Naive thymus-derived CD4-positive, alpha-beta T cell (primary cell): ENCODE measurements at regions not wholly inside any gene's neighbourhood (a gene's known extent, or its start where the extent isn't known, plus 50 kb on each side); places are given as distances from the start of the nearest gene placed in this dataset.

Source experiments
- ATAC-seq: fragments of 150-1000 bp; cut with Tn5 transposase; 2 replicates; pipeline ENCODE4 v1.10.0; 2021; ENCODE audit warnings: mild to moderate bottlenecking, moderate library complexity
- CTCF ChIA-PET: fragments of 350-600 bp; sonication (Branson Sonifier 250); formaldehyde crosslinking; loops from one replicate; lab custom pipeline; 2021; ENCODE audit warnings: antibody characterized with exemption; lab: Charles Lee
- POLR2A ChIA-PET: fragments of 350-600 bp; sonication (Branson Sonifier 250); formaldehyde crosslinking; loops from one replicate; lab custom pipeline; 2021; ENCODE audit warnings: antibody characterized with exemption, inconsistent platforms; lab: Charles Lee
- DNase-seq, 9 donors: peaks; one replicate each; pipeline versions ENCODE4 v3.0.0 to v3.0.0-alpha.2; 2020 to 2022; ENCODE audit warnings: mixed read lengths in 1 of 9
- H3K27ac ChIP-seq: one replicate; pipeline ENCODE4 v1.7.0; 2013; ENCODE audit warnings: mild to moderate bottlenecking, low read depth, low read length, moderate library complexity
- H3K27me3 ChIP-seq, 2 donors: one replicate each; pipeline ENCODE4 v1.7.0; 2013; ENCODE audit warnings: low read length in 2 of 2, mild to moderate bottlenecking in 2 of 2, moderate library complexity in 2 of 2; ENCODE audit not compliant: control insufficient read depth in 2 of 2, insufficient read depth in 2 of 2
- H3K36me3 ChIP-seq, 3 experiments: 1 replicate in 2 of 3; 2 replicates in 1 of 3; pipeline ENCODE4 v1.7.0; 2013; ENCODE audit warnings: low read length in 3 of 3, mild to moderate bottlenecking in 3 of 3, moderate library complexity in 1 of 3; ENCODE audit not compliant: insufficient read depth in 3 of 3, control insufficient read depth in 2 of 3
- H3K4me1 ChIP-seq, 2 donors: one replicate each; pipeline ENCODE4 v1.7.0; 2013; ENCODE audit warnings: low read length in 2 of 2, mild to moderate bottlenecking in 2 of 2, moderate library complexity in 1 of 2; ENCODE audit not compliant: control insufficient read depth in 2 of 2, insufficient read depth in 2 of 2
- H3K4me3 ChIP-seq: 2 replicates; pipeline ENCODE4 v1.7.0; 2013; ENCODE audit warnings: mild to moderate bottlenecking, low read length
- H3K9me3 ChIP-seq, 3 experiments: 1 replicate in 2 of 3; 2 replicates in 1 of 3; pipeline ENCODE4 v1.7.0; 2013; ENCODE audit warnings: low read length in 3 of 3; ENCODE audit not compliant: control insufficient read depth in 2 of 3
- H3K27ac Mint-ChIP-seq, 9 donors: one replicate each; pipeline ENCODE4 v1.8.0; 2020 to 2022; ENCODE audit warnings: mixed read lengths in 9 of 9, mild to moderate bottlenecking in 8 of 9, moderate library complexity in 5 of 9, inconsistent platforms in 2 of 9
- H3K27me3 Mint-ChIP-seq, 5 donors: one replicate each; pipeline ENCODE4 v1.8.0; 2021 to 2022; ENCODE audit warnings: mixed read lengths in 5 of 5, mild to moderate bottlenecking in 1 of 5
- H3K36me3 Mint-ChIP-seq, 5 donors: one replicate each; pipeline ENCODE4 v1.8.0; 2020 to 2022; ENCODE audit warnings: mixed read lengths in 5 of 5, mild to moderate bottlenecking in 3 of 5, inconsistent platforms in 1 of 5
- H3K4me1 Mint-ChIP-seq, 7 donors: one replicate each; pipeline ENCODE4 v1.8.0; 2020 to 2022; ENCODE audit warnings: mixed read lengths in 7 of 7, mild to moderate bottlenecking in 3 of 7, inconsistent platforms in 1 of 7
- H3K4me3 Mint-ChIP-seq, 10 donors: one replicate each; pipeline ENCODE4 v1.8.0; 2020 to 2022; ENCODE audit warnings: mild to moderate bottlenecking in 10 of 10, mixed read lengths in 10 of 10, moderate library complexity in 6 of 10, inconsistent platforms in 2 of 10
- H3K9me3 Mint-ChIP-seq, 11 donors: one replicate each; pipeline ENCODE4 v1.8.0; 2020 to 2022; ENCODE audit warnings: mixed read lengths in 11 of 11, mild to moderate bottlenecking in 4 of 11, inconsistent platforms in 1 of 11, moderate library complexity in 1 of 11
- intact Hi-C, 2 donors: fragments of 100-400 bp; cut with micrococcal nuclease; formaldehyde crosslinking; loops; one replicate each; pipeline ENCODE4 v1.15.1; 2023

DNA sequence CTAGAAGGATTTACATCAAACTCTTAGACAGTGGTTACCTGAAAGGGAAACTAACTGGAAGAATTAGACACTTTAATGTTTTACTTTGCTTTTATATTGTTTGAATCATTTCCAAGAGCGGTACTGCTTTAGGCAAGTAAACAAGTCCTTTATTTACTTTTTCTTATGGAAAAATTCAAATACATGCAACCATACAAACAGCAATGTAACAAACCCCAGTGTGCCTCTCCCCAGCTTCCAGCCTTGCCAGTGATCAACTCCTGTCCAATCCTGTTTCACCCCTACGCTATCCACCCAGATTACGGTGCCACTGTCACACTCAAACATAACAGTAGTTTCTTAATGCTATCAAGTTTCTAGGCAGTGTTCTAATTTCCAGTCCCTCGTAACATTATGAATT lies 85.9 kb downstream of the C16orf95 start:
- peaks cover 0 to 3% (median 0%) of the 10 kb centered on the region in 11 donors for H3K9me3 Mint-ChIP-seq
- H3K27ac Mint-ChIP-seq = no peak overlapping the region
- ChIA-PET CTCF (interaction anchor here (0.6 kb wide), 1 partner anchor 53 kb away, joined by 3 read pairs; no protein-coding TSS in a partner anchor), POLR2A (no interaction called here)
- Histone ChIP-seq H3K36me3 (no peaks in the 10 kb centered on the region), H3K27ac (no peak overlapping the region), H3K4me1 (peaks cover 0 to 3% of the 10 kb centered on the region in 2 donors), H3K4me3 (no peak overlapping the region), H3K9me3 (no peaks in the 10 kb centered on the region), H3K27me3 (no peaks in the 10 kb centered on the region)
- H3K4me1 Mint-ChIP-seq = peaks cover 0 to 11% (median 7%) of the 10 kb centered on the region in 7 donors
- H3K4me3 Mint-ChIP-seq = no peak overlapping the region
- peaks cover 1 to 16% (median 11%) of the 10 kb centered on the region in 5 donors for H3K27me3 Mint-ChIP-seq
- DNase-seq (no peak), ATAC-seq (no peak)
- intact Hi-C loops = no loop called here
- H3K36me3 Mint-ChIP-seq = peaks cover 0 to 2% (median 0%) of the 10 kb centered on the region in 5 donors

DNA sequence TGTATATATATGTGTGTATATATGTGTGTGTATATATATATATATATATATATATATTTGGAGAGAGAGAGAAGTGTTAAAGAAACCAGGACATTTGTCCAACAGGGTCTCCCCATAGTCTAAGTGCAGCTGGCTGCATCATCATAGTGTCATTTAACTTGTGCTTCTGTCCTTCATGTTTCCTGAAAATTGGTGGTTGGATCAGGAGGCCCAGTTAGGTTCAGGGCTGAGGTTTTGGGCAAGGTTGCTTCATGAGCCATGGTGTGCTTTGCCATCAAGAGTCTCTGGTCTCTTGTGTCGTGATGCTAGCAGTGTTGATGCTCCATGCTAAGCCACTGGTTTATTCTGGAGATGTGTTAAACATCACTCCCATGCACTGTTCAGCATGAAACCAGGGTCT lies 85.3 kb downstream of the C16orf95 start:
- Mint-ChIP-seq H3K27me3 (peaks cover 4 to 19% (median 15%) of the 10 kb centered on the region in 5 donors), H3K9me3 (peaks cover 0 to 3% (median 0%) of the 10 kb centered on the region in 11 donors), H3K4me1 (peaks cover 0 to 15% (median 11%) of the 10 kb centered on the region in 7 donors), H3K36me3 (peaks cover 0 to 2% (median 0%) of the 10 kb centered on the region in 5 donors), H3K4me3 (no peak overlapping the region), H3K27ac (no peak overlapping the region)
- peaks cover 0 to 3% of the 10 kb centered on the region in 2 donors for H3K4me1 ChIP-seq
- DNase-seq = no peak
- H3K27ac ChIP-seq = no peak overlapping the region
- H3K9me3 ChIP-seq = no peaks in the 10 kb centered on the region
- ChIA-PET POLR2A (no interaction called here), CTCF (no interaction called here)
- no peak overlapping the region for H3K4me3 ChIP-seq
- intact Hi-C loops = no loop called here
- H3K27me3 ChIP-seq = no peaks in the 10 kb centered on the region
- H3K36me3 ChIP-seq = no peaks in the 10 kb centered on the region
- ATAC-seq = no peak

GRCh38 chr16:87233928-87234327 lies 83.3 kb downstream of the C16orf95 start:
- Mint-ChIP-seq H3K4me1 (peaks cover 0 to 20% (median 11%) of the 10 kb centered on the region in 7 donors), H3K36me3 (peaks cover 0 to 3% (median 0%) of the 10 kb centered on the region in 5 donors), H3K9me3 (peaks cover 0 to 3% (median 0%) of the 10 kb centered on the region in 11 donors), H3K4me3 (no peak overlapping the region), H3K27me3 (peaks cover 9 to 26% (median 21%) of the 10 kb centered on the region in 5 donors), H3K27ac (no peak overlapping the region)
- H3K27ac ChIP-seq = no peak overlapping the region
- DNase-seq = no peak
- no peaks in the 10 kb centered on the region for H3K36me3 ChIP-seq
- no peak overlapping the region for H3K4me3 ChIP-seq
- peaks cover 0 to 3% of the 10 kb centered on the region in 2 donors for H3K4me1 ChIP-seq
- CTCF ChIA-PET = no interaction called here
- H3K9me3 ChIP-seq = no peaks in the 10 kb centered on the region
- POLR2A ChIA-PET = no interaction called here
- intact Hi-C loops = no loop called here
- no peak for ATAC-seq
- no peaks in the 10 kb centered on the region for H3K27me3 ChIP-seq

DNA sequence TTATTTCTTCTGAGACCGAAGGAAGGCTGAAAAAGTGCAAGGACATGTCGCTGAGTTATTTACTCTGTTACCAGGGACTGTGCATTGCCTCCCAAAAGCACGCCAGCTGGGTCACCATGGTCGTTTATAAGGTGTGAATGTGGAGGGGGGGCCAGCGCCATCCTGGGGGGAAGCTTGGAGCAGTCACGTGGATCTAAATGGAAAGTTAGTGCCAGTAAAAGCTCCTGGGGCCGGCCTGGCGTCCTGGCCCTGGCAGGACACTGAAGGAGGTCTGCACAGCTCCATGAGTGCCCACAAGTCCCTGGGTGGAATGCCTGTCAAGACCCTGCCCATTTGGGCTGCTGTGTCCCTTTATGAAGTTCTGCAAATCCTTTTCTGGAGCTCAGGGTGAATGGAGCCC lies 82.6 kb downstream of the C16orf95 start:
- Histone ChIP-seq H3K27ac (no peak overlapping the region), H3K4me3 (no peak overlapping the region), H3K36me3 (no peaks in the 10 kb centered on the region), H3K27me3 (no peaks in the 10 kb centered on the region), H3K9me3 (no peaks in the 10 kb centered on the region), H3K4me1 (peaks cover 0 to 3% of the 10 kb centered on the region in 2 donors)
- Mint-ChIP-seq H3K36me3 (peaks cover 0 to 3% (median 0%) of the 10 kb centered on the region in 5 donors), H3K27ac (no peak overlapping the region), H3K27me3 (peaks cover 9 to 25% (median 21%) of the 10 kb centered on the region in 5 donors), H3K9me3 (peaks cover 0 to 3% (median 0%) of the 10 kb centered on the region in 11 donors), H3K4me1 (peaks cover 0 to 20% (median 11%) of the 10 kb centered on the region in 7 donors), H3K4me3 (no peak overlapping the region)
- POLR2A ChIA-PET = no interaction called here
- ATAC-seq (no peak), DNase-seq (no peak)
- CTCF ChIA-PET = no interaction called here
- intact Hi-C loops = no loop called here

GRCh38 chr16:87235810-87236515 lies 81.2 kb downstream of the C16orf95 start:
- Histone ChIP-seq H3K4me1 (peaks cover 0 to 3% of the 10 kb centered on the region in 2 donors), H3K27me3 (no peaks in the 10 kb centered on the region), H3K9me3 (no peaks in the 10 kb centered on the region), H3K4me3 (no peak overlapping the region), H3K27ac (no peak overlapping the region), H3K36me3 (no peaks in the 10 kb centered on the region)
- peaks cover 0 to 3% (median 0%) of the 10 kb centered on the region in 11 donors for H3K9me3 Mint-ChIP-seq
- peak overlapping the region in 2 of 10 donors; percentile 32 to 66 for H3K4me3 Mint-ChIP-seq
- intact Hi-C loops = no loop called here
- peaks cover 0 to 7% (median 2%) of the 10 kb centered on the region in 5 donors for H3K36me3 Mint-ChIP-seq
- no peak for ATAC-seq
- peaks cover 9 to 21% (median 19%) of the 10 kb centered on the region in 5 donors for H3K27me3 Mint-ChIP-seq
- no peak for DNase-seq
- ChIA-PET CTCF (no interaction called here), POLR2A (no interaction called here)
- peak overlapping the region in 2 of 9 donors; percentile 31 to 59 for H3K27ac Mint-ChIP-seq
- H3K4me1 Mint-ChIP-seq = peaks cover 0 to 26% (median 11%) of the 10 kb centered on the region in 7 donors

DNA sequence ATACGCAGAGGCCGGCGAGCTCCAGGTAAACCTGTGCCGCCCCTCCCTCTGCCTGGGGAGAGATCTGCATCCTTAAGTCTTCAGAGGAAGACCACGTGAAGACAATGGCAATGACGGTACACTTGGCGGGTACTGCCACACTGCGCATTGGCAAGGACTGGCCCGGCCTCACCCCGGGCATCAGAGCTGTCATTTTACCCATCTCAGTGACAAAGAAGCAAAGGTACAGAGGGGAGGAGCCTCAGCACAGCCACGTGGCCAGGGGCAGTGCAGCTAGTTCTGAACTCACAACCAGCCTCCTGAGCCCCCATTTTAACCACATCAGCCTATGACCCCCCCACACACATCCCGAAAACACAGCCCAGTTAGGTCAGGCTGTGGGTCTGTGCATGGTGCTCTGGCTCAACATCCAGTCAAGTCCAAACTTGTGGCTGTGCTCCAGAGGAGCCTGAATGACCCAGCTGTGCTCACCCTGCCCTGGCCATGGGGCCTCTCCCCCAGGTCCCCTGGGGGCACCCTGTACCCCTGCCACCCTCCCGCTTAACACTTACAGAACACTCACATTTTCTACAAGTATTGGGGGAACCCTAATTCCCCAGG lies 80.6 kb downstream of the C16orf95 start:
- H3K27ac ChIP-seq = no peak overlapping the region
- H3K27me3 Mint-ChIP-seq = peaks cover 9 to 21% (median 19%) of the 10 kb centered on the region in 5 donors
- no peaks in the 10 kb centered on the region for H3K9me3 ChIP-seq
- peaks cover 0 to 8% (median 2%) of the 10 kb centered on the region in 5 donors for H3K36me3 Mint-ChIP-seq
- no peak for ATAC-seq
- H3K27ac Mint-ChIP-seq = no peak overlapping the region
- H3K4me1 ChIP-seq = peaks cover 0 to 3% of the 10 kb centered on the region in 2 donors
- no peak overlapping the region for H3K4me3 ChIP-seq
- no peak for DNase-seq
- intact Hi-C loops = no loop called here
- H3K9me3 Mint-ChIP-seq = peaks cover 0 to 3% (median 0%) of the 10 kb centered on the region in 11 donors
- H3K36me3 ChIP-seq = no peaks in the 10 kb centered on the region
- H3K4me1 Mint-ChIP-seq = peaks cover 0 to 26% (median 11%) of the 10 kb centered on the region in 7 donors
- peak overlapping the region in 2 of 10 donors; percentile 32 to 66 for H3K4me3 Mint-ChIP-seq
- CTCF ChIA-PET = no interaction called here
- POLR2A ChIA-PET = no interaction called here
- no peaks in the 10 kb centered on the region for H3K27me3 ChIP-seq
